Activated T-helper 1 cell treated with anti-CD3 and anti-CD28 coated beads, Interleukin-12 subunit alpha, Interleukin-12 subunit beta, Interleukin-2, Interleukin-4 antibody, amounts not matched to agents 30 ng/mL and 10 ng/mL and 1 ng/mL, durations not matched to agents 14 hours and 24 hours and 36 hours (primary cell): ENCODE measurements at regions not wholly inside any gene's neighbourhood (a gene's known extent, or its start where the extent isn't known, plus 50 kb on each side); places are given as distances from the start of the nearest gene placed in this dataset.
"Not testable (repeated sequence)": the region's sequence is repeated elsewhere in the genome, so short reads cannot be mapped to it uniquely, and the experiment has no call there.

Experiments used
- DNase-seq: peaks from one replicate; pipeline ENCODE4 v3.0.0; 2021; ENCODE audit warnings: low spot score
- H3K27ac Mint-ChIP-seq: one replicate; pipeline ENCODE4 v1.8.0; 2021; ENCODE audit warnings: mild to moderate bottlenecking, mixed read lengths
- H3K27me3 Mint-ChIP-seq: one replicate; pipeline ENCODE4 v1.8.0; 2022; ENCODE audit warnings: mild to moderate bottlenecking, moderate library complexity, mixed read lengths; ENCODE audit not compliant: insufficient read depth
- H3K36me3 Mint-ChIP-seq: one replicate; pipeline ENCODE4 v1.8.0; 2021; ENCODE audit warnings: low read depth, mixed read lengths
- H3K4me1 Mint-ChIP-seq: one replicate; pipeline ENCODE4 v1.8.0; 2021; ENCODE audit warnings: low read depth, mixed read lengths
- H3K4me3 Mint-ChIP-seq: one replicate; pipeline ENCODE4 v1.8.0; 2021; ENCODE audit warnings: mild to moderate bottlenecking, moderate library complexity, mixed read lengths
- H3K9me3 Mint-ChIP-seq: one replicate; pipeline ENCODE4 v1.8.0; 2021; ENCODE audit warnings: mixed read lengths
- intact Hi-C: fragments of 100-400 bp; cut with micrococcal nuclease; formaldehyde crosslinking; loops from one replicate; pipeline ENCODE4 v1.15.1; 2024

DNA sequence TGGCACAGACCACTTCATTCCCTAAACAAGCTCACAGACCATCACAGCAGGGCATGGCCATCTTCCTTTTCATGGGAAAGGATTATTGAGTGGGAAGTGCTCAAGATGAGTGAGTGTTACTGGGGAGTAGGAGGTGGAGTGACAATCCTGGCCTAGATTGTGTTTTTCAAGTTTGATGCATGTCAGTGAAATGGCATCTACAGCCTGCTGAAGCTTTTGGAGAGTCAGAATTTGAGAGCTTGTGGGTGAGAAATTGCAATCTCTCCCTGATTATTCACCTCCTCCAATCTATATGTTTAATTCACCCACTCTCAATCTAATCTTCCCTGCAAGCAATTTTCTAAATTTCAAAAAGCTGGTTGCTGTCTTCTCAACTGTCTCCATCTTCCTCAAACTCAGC is 156.1 kb upstream of the G2E3 start:
- no peaks in the 10 kb centered on the region for H3K27me3 Mint-ChIP-seq
- H3K9me3 Mint-ChIP-seq, result no peaks in the 10 kb centered on the region
- no peak overlapping the region for H3K27ac Mint-ChIP-seq
- H3K4me1 Mint-ChIP-seq, result no peaks in the 10 kb centered on the region
- H3K4me3 Mint-ChIP-seq, result no peak overlapping the region
- DNase-seq, result no peak
- H3K36me3 Mint-ChIP-seq, result no peaks in the 10 kb centered on the region
- intact Hi-C loops, result no loop called here

DNA sequence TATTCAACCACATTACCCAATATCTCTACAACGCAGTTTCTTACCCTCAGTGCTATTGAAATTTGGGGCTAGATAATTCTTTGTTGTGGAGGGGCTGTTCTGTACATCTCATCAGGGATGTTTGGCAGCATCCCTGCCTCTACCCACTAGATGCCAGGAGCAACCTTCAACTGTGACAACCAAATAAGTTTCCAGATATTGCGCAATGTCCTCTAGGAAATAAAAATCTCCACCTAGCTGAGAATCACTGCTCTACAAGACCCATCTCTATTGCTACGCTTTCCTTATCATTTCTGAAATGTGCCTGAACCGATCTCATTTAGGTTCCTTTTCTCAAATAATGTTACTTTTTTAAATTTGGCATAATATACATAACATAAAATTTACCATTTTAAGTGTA is 155.2 kb upstream of the G2E3 start:
- Mint-ChIP-seq H3K27ac (no peak overlapping the region), H3K4me3 (no peak overlapping the region), H3K4me1 (no peaks in the 10 kb centered on the region), H3K36me3 (no peaks in the 10 kb centered on the region), H3K9me3 (no peaks in the 10 kb centered on the region), H3K27me3 (no peaks in the 10 kb centered on the region)
- no peak for DNase-seq
- intact Hi-C loops, result no loop called here

DNA sequence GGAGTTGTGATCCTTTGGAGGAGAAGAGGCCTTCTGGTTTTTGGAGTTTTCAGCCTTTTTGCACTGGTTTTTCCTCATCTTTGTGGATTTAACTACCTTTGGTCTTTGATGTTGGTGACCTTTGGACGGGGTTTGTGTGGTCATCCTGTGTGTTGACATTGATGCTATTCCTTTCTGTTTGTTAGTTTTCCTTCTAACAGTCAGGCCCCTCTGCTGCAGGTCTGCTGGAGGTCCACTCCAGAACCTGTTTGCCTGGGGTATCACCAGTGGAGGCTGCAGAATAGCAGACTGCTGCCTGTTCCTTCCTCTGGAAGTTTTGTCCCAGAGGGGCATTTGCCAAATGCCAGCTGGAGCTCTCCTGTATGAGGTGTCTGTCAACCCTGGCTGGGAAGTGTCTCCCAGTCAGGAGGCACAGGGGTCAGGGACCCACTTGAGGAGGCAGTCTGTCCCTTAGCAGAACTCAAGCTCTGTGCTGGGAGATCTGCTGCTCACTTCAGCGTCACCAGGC is 149.4 kb upstream of the G2E3 start:
- H3K4me1 Mint-ChIP-seq, DNase-seq, intact Hi-C loops, H3K27ac Mint-ChIP-seq, H3K36me3 Mint-ChIP-seq, H3K27me3 Mint-ChIP-seq, H3K9me3 Mint-ChIP-seq, H3K4me3 Mint-ChIP-seq: not testable (repeated sequence)

DNA sequence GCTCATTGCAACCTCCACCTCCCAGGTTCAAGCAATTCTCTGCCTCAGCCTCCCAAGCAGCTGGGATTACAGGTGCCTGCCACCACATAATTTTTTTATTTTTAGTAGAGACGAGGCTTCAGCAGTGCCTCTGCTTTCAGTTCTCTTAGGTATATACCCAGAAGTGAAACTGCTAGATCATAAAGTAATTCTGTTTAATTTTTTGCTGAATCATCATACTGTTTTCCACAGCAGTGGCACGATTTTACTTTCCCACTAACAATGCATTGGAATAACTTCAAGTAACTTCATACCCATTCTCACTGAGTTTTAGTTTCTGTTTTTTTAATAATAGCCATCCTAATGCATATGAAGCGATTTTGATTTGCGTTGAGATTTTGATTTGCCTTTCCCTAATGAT is 148.0 kb upstream of the G2E3 start:
- no peak overlapping the region for H3K27ac Mint-ChIP-seq
- no peak for DNase-seq
- H3K9me3 Mint-ChIP-seq, result peaks cover 4% of the 10 kb centered on the region
- no peak overlapping the region for H3K4me3 Mint-ChIP-seq
- H3K36me3 Mint-ChIP-seq, result no peaks in the 10 kb centered on the region
- no peaks in the 10 kb centered on the region for H3K27me3 Mint-ChIP-seq
- intact Hi-C loops, result no loop called here
- no peaks in the 10 kb centered on the region for H3K4me1 Mint-ChIP-seq

DNA sequence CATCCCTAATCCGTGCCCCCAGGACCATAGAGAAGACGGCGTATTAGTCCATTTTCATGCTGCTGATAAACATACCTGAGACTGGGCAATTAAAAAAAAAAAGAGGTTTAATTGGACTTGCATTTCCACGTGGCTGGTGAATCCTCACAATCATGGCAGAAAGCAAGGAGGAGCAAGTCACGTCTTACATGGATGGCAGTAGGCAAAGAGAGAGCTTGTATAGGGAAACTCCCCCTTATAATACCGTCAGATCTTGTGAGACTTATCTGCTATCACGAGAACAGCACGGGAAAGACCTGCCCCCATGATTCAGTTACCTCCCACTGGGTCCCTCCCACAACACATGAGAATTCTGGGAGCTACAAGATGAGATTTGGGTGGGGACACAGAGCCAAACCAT is 145.8 kb upstream of the G2E3 start:
- H3K4me1 Mint-ChIP-seq, H3K4me3 Mint-ChIP-seq, H3K9me3 Mint-ChIP-seq, H3K27me3 Mint-ChIP-seq, intact Hi-C loops, H3K36me3 Mint-ChIP-seq, H3K27ac Mint-ChIP-seq, DNase-seq: not testable (repeated sequence)

DNA sequence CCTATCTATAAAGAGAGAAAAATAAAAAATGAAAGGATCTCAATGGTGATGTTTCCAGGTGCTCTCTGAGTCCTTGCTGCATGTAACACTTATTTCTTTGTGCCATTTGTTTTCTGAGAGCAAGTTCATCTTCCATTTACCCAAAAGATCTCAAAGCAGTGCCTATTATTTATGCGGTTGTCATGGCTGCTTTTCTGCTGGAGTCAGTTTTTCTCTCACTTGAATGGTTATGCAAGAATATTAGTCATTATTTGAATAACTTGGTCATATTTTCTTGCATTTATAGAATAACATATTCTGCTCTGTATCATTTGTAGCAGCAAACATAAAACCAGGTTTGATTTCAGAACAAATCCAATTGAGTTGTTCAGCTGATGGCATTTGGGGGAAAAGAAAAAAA is 141.8 kb upstream of the G2E3 start:
- Mint-ChIP-seq H3K27ac (no peak overlapping the region), H3K27me3 (peaks cover 4% of the 10 kb centered on the region), H3K9me3 (peaks cover 4% of the 10 kb centered on the region), H3K4me1 (no peaks in the 10 kb centered on the region), H3K36me3 (no peaks in the 10 kb centered on the region), H3K4me3 (no peak overlapping the region)
- intact Hi-C loops, result no loop called here
- DNase-seq, result no peak

DNA sequence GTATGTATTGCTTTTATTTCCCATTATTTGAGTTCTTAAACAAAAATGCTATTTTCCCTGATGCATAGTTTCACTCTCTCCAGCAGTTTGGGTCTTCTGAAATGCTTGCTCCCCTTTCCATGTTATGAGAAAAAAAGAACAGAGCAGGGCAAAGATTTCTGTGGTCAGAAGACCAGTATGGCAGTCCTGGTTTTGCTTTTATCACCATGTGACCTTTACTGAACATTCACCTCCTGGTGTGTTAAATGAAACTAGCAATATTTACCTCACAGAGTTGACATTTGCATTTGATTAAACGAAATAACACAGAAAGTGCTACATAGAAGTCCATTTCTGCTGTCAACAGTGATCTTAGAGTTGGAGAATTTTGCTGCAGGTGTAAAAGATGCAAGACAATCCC is 141.0 kb upstream of the G2E3 start:
- Mint-ChIP-seq H3K36me3 (no peaks in the 10 kb centered on the region), H3K27ac (no peak overlapping the region), H3K27me3 (peaks cover 4% of the 10 kb centered on the region), H3K9me3 (peaks cover 3% of the 10 kb centered on the region), H3K4me3 (no peak overlapping the region), H3K4me1 (no peaks in the 10 kb centered on the region)
- DNase-seq, result no peak
- intact Hi-C loops, result no loop called here

DNA sequence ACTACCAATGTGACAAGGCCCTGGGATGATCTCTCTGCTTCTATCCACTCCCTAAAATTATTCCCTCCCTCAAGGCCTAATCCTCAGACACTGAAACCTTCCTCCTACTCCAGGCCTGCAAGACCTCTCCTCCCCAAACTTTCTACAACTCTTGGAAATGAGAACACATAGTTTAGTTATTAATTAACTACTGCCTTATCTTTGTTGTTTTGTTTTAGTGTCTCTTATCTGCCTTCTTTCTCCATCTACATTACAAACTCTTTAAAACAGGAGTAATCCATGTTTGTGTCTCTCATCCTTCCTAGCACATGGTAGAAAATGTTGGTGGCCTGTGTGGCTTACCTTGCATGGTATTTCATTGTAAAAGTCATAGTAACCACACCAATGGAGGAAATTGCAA is 139.9 kb upstream of the G2E3 start:
- intact Hi-C loops, result no loop called here
- Mint-ChIP-seq H3K4me1 (no peaks in the 10 kb centered on the region), H3K4me3 (no peak overlapping the region), H3K27me3 (peaks cover 4% of the 10 kb centered on the region), H3K9me3 (no peaks in the 10 kb centered on the region), H3K27ac (no peak overlapping the region), H3K36me3 (no peaks in the 10 kb centered on the region)
- no peak for DNase-seq

DNA sequence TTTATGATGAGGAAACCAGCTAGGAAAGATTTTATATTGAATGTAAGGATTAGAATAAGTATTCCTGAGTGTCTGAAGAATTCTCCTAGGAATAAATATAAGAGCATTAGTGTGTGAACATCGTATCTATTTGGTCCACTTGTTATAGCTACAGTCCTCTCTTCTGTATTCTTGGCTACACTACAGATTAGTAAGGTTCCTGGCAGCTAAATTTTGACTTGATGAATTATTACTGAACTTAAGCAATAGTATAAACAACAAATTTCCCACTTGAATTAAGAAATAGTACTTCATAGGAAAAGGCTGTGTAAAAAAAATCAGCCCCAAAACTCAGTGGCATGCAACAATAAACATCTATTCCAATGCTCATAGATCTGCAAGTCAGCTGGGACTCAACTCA is 138.4 kb upstream of the G2E3 start:
- Mint-ChIP-seq H3K27ac (no peak overlapping the region), H3K4me1 (no peaks in the 10 kb centered on the region), H3K36me3 (no peaks in the 10 kb centered on the region), H3K4me3 (no peak overlapping the region), H3K9me3 (no peaks in the 10 kb centered on the region), H3K27me3 (peaks cover 4% of the 10 kb centered on the region)
- intact Hi-C loops, result no loop called here
- DNase-seq, result no peak

DNA sequence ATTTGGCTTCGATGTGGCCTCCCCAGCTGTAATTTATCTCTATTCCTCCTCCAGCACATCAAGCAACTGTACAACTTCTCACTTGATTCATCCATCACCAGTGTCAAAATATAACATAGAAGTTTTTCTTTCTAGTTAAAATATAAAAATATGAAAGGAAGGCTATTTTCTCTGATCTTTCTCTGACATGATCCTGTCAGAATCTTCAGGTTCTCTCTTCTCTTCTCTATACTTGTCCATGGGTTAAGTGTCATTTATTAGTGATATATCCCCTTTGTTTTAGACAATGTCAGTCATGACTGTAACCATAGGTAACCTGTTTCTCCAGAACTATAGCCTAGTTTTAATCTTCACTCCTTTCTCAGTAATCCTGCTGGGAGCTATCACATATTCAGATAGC is 132.5 kb upstream of the G2E3 start:
- intact Hi-C loops, result no loop called here
- H3K9me3 Mint-ChIP-seq, result no peaks in the 10 kb centered on the region
- no peak overlapping the region for H3K4me3 Mint-ChIP-seq
- H3K36me3 Mint-ChIP-seq, result no peaks in the 10 kb centered on the region
- H3K4me1 Mint-ChIP-seq, result no peaks in the 10 kb centered on the region
- H3K27me3 Mint-ChIP-seq, result no peaks in the 10 kb centered on the region
- DNase-seq, result no peak
- H3K27ac Mint-ChIP-seq, result no peak overlapping the region

DNA sequence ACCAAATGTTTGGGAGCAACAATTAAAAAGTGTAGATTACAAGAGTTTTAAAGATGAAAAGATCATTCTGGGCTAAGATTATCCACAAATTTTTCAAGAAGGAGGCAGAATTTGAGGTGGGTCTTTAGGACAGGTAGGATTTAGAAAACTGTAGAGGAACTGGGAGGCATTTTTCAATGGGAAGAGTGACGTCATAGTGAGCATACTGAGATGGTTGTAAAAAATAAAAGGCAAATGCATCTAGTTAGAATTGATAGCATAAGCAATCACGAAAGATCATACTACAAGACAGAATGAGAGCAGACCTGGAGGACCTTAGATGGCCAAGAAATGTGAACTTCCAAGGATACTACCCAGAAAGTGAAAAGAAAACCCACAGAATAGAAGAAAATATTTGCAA is 131.6 kb upstream of the G2E3 start:
- H3K4me1 Mint-ChIP-seq, result no peaks in the 10 kb centered on the region
- no peaks in the 10 kb centered on the region for H3K9me3 Mint-ChIP-seq
- no peak for DNase-seq
- no peaks in the 10 kb centered on the region for H3K36me3 Mint-ChIP-seq
- no peak overlapping the region for H3K4me3 Mint-ChIP-seq
- intact Hi-C loops, result no loop called here
- no peaks in the 10 kb centered on the region for H3K27me3 Mint-ChIP-seq
- H3K27ac Mint-ChIP-seq, result no peak overlapping the region

DNA sequence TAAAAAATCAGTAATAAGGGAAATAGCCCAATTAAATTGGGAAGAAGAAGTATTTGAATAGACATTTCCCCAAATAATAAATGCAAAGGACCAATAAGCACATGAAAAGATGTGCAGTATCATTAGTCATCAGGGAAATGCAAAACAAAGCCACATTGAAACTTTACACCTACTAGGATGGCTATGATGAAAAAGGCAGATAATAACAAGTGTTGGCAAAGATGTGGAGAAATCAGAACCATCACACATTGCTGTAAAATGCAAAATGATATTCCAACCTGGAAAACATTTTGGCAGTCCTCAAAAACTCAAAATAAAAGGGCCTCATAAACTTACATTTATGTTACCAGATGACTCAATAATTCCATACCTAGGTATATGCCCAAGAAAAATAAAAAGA is 131.1 kb upstream of the G2E3 start:
- no peak for DNase-seq
- Mint-ChIP-seq H3K27ac (no peak overlapping the region), H3K36me3 (no peaks in the 10 kb centered on the region), H3K4me3 (no peak overlapping the region), H3K4me1 (no peaks in the 10 kb centered on the region), H3K27me3 (no peaks in the 10 kb centered on the region), H3K9me3 (no peaks in the 10 kb centered on the region)
- intact Hi-C loops, result no loop called here

DNA sequence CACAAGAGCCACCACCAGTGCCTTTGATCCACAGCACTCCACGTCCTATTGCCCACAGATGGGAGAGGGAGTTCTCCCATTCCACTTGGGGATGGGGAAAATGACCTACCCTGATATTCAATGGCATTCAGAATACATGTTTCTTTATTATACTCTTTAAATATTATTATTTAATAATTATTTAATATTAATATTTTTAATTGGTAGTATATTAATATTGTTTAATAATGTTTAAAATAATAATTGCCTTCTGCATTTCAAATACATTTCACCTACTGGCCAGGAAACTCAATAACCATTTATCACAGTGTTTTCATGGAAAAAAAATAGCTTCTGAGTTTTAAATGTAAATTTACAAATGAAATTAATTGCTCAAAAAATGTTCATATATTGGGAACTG is 127.4 kb upstream of the G2E3 start:
- Mint-ChIP-seq H3K27me3 (no peaks in the 10 kb centered on the region), H3K36me3 (no peaks in the 10 kb centered on the region), H3K27ac (no peak overlapping the region), H3K4me3 (no peak overlapping the region), H3K9me3 (no peaks in the 10 kb centered on the region), H3K4me1 (no peaks in the 10 kb centered on the region)
- intact Hi-C loops, result no loop called here
- no peak for DNase-seq

DNA sequence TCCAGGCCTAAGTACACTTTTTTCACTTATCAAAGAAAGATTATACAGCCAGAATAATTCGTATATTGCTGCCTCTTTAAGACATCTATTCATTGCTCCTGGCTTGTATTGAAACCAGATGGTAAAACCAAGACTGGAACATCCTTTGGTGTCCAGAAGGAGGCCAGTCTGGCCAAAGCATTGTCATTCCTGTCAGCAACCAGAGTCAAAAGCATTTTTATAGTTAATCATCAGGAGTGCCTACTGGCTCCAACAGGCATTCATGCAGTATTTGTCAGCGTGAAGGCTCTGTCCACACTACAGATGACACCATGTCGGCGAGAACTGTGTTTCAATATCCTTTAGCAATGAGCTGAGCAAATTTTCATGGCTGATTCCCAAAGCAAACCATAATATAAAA is 118.0 kb upstream of the G2E3 start:
- H3K27me3 Mint-ChIP-seq, result peaks cover 1% of the 10 kb centered on the region
- DNase-seq, result no peak
- H3K4me3 Mint-ChIP-seq, result no peak overlapping the region
- no peaks in the 10 kb centered on the region for H3K9me3 Mint-ChIP-seq
- intact Hi-C loops, result loop anchor here (10.0 kb wide), 1 partner anchor 1686 kb away; no protein-coding TSS in a partner anchor
- no peaks in the 10 kb centered on the region for H3K36me3 Mint-ChIP-seq
- no peak overlapping the region for H3K27ac Mint-ChIP-seq
- no peaks in the 10 kb centered on the region for H3K4me1 Mint-ChIP-seq
